ENCODE measurements at regions not wholly inside any gene's neighbourhood (a gene's known extent, or its start where the extent isn't known, plus 50 kb on each side); places are given as distances from the start of the nearest gene placed in this dataset.

DNA sequence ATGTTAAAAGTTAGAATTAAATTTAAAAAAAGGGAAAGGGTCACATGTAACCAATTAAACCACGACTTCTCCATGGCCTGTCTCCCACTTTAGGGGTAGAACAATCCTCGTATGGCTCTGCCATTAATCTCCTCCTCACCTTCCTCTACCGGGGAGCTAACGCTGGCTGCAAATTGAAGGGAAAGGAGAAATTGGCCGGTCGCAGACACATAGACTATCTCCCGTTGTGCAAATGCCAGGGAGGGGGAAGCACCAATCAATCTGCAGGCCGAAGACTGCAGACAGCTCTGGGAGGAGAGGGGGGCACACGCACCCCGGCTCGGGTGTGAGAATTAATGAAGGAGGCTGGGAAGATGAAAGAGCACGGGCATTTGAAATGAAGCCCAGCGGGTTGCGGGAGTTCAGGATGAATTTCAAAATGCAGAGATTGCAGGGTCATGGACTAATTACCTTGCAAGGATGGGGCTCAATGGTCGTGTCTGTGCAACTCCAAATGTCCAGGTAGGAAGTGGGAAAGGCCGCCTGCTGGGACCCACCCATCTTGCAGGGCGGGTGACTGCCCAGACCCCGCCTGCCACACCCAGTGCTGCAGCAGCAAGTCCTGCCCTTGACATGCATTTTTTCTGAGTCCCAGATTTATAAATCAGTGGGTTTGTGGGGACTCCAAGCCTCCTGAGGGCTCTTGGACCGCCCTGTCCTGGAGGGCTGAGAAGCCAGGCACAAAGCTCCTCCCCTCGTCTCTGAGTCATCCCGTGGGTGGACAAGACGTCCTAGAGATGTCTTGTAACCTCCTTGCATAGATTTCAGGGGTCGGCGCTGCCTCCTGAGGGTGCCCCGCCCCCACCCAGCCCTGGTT lies 534.2 kb downstream of the TBC1D22A start:
- no peak for DNase-seq

DNA sequence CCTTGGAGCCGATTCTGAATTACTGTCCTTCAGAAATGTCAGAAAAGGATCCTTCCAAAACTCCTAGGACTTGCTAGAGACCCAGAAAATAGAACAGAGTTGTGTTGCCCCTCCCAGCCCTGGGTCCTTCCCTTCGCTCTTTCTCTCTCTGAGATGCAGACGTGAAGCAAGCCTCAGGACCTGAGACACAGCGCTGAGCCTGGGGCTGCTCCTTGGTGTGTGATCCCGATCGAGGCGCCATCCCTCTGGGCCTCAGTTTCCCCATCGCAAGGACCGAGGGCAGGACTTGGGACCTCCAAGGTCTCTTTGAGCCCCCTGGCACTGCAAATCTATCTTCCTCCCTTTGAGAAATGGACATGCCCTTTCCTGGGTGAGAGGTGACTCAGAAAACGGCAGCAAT lies 533.5 kb downstream of the TBC1D22A start:
- no peak for DNase-seq

DNA sequence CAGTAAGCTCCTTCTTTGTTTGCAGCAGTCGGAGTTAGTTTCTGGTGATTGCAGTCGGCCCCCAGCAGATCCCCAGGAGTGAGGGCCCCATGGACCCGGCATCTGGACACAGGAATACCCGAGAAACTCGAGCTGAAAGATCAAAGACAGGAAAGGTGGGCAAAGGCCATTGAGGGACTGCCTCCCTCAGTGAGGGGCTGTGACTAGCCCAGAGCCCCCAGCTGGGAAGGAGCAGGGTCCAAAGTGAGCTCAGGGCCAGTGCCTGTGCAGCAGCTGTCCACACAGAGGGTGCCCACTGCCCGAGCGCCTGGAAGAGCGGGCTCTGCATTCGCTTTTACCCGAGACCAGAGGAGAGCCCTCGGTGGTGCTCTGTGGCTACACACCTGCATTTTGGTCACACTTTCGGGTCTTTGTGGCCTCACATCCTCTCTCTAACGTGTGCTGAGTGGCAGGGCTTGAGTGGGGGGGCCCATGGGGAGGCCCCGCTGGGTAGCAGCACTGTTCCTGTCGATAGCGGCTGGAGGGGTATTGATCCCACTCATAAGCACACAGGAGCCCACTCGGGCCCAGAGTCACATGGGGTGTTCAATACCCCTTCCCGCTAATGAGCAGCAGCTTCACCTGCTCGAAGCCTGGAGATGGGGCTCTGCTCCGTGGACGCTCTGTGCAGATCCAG lies 532.9 kb downstream of the TBC1D22A start:
- DNase-seq, result no peak

GRCh38 chr22:47294576-47294975 lies 532.1 kb downstream of the TBC1D22A start:
- no peak for DNase-seq

DNA sequence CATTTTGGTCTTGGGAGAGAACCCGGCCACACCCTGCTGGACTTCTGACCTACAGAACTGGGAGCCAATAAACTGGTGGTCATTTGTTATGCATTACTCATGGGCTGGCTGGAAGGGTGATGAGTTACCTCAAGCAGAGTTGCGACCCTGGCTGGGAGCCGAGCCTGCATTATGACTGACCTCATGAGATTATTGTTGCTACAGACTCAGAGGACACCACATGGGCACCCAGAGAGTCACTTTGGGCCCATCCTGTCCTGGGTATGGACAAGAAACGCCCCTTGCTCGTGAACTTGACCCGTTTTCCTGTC lies 531.7 kb downstream of the TBC1D22A start:
- no peak for DNase-seq

- no peak for DNase-seq
Measured at GRCh38 chr22:47293368-47294221, 531.1 kb downstream of the TBC1D22A start.

DNA sequence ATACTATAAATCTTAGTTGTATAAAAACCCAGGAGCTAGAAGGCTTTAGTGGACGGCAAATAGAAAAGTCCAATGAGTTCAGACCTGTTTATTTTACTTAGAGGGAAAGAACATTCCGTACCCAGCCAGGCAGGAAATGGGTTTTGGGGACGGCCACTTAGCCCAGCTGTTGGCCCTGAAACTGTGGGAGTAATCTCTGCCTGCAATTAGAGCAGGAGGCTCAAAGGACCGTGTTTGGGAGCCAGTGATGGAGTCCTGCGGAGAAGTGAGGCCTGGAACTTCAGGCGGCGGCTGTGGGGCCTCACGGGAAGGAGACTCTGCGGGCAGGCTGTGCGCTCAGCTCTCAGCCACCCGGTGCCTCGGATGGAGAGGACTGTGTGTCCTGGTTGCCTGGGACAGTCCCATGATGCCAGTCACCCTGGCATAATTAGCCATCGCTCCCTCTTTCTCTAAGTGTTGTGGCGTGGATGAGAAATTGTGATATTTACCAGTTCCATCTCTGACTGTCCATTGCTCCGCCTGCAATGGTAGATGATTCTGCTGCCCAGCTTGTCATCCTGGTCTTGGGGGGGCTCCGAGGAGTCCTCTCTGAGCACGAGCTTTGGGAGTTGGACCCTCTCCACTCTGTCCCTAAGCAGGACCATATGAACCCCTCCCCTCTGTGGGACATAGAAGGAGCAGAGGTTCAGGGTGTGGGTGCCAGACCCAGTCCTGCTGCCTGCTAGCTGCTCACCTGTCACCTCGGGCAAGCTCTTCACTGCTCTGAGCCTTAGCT lies 530.3 kb downstream of the TBC1D22A start:
- DNase-seq, result no peak

DNA sequence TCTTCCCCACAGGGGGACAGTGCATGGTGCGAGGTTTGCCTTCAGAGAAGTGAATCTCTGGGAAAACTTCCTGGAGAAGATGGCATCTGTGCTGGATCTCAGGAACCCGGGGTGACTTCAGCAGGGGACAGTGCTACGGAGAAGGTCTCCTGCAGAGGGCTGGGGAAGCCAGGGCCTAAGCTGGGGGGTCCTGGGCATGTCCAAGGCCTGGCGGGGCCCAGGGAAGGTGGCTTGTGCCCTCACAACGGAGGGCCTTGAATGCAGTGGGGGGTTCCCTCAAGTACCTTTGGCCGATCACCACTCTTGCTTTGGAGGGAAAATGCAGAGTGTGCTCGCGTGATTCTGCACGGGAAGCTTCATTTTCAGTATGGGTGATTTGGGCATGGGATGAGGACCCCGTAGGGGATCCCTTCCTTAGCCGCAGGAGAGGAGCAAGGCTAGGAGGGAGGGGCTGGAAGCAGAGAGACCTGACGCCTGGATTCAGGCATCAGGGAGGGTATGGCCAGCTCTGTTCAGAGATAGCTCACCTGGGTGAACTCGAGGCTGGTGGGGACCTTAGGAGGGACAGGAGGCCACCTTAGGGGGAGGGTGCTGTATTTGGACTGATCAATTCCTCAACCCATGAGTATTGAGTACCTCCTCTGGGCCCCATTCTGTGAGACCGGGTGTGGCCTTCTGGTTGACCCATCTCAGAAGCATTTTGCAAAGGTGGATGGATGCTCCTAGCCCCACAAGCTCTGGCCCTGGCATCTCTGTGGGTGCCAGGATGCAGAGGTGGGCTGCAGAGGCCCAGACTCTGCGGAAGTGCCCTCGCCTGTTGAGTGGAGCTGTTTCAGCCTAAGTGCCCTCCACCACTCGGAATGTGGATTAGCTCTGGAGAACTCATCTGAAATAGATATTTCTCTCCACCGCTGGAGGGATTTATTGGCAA lies 529.4 kb downstream of the TBC1D22A start:
- no peak for DNase-seq

GRCh38 chr22:47290706-47291430 lies 528.4 kb downstream of the TBC1D22A start:
- no peak for DNase-seq

DNA sequence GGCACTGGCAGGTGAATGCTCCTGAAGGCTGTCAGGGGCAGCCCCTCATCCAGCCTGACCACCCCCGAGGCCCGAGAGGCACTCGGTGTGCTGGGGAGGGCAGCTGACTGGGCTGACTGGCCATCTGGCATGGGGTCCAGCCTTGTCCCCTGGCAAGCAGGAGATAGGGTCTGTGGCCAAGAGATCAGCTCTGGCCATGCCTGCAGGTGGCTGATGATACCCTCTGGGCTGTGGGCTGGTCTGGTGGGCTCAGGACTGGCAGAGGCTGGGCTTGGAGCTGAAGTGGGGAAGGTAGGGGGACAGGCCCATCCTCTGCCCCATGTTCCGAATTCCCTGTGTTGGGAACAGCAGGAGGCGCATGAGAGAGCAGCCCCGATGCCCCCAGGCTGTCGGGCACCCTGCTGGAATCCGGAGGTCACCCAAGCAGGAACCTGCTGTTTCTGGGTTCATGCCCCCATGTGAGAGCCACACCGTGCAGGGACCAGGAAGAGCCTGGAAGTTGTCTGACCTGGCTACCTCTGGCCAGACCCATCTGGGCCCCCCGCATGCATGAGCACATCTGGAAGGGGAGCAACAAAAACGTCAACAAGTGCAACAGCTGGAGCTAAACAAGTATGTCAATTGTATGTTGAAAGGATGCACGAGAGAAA lies 527.0 kb downstream of the TBC1D22A start:
- DNase-seq, result no peak

DNA sequence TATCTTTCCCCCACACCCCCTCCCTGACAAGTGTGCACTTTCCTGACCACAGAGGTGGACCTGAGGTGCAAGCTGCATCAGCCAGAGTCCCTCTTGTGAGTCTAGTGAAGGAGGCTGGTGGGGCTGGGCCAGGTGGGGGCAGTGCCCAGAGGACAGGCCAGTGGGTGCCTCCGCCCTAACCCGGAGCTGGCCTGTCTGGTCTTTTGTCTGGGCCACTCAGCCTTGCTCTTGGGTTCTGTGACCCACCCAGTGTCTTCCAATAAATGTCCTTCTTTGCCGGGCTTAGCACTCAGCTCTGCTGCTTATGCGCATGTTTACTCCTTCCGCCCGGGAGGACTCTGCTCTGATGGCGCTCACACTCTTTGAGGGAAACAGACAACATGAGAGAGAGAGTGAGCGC lies 526.2 kb downstream of the TBC1D22A start:
- no peak for DNase-seq

DNA sequence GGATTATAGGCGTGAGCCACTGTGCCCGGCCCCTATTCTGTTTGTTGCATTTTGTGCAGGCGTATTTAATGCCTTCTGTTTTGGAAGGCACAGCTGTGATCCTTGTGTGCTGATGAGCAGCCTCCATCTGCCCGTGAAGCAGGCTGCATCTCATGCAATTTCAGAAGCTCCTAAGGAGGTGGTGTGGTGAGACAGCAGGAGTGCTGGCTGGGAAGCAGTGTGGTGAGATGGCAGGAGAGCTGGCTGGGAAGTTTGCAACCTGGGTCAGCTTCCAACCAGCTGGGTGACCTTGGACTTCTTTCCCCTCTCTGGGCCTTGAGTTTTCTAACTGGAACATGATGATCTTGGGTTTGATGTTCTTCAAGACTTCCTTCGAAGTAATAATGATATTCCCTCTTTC lies 525.1 kb downstream of the TBC1D22A start:
- DNase-seq, result no peak

DNA sequence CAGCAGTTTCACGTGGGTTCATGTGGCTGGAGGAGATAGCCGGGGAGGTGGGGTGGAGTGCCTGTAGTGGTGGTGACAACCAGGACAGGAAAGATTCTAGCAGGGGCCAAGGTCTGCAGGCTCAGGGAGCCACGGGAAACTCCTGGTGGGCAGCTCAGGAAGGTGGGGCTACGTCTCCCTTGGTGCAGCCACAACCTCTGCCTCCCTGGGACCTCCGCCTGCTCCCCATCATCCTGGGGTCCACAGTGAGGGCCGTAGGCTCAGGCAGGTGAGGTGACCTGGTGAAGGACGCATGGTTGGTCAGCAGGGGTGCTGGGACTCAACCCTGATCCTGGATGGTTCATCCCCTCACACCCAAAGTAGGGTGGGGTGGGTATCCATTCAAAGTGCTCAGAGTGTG lies 524.1 kb downstream of the TBC1D22A start:
- DNase-seq, result no peak

- DNase-seq, result no peak
Measured at GRCh38 chr22:47285981-47286380, 523.5 kb downstream of the TBC1D22A start.

DNA sequence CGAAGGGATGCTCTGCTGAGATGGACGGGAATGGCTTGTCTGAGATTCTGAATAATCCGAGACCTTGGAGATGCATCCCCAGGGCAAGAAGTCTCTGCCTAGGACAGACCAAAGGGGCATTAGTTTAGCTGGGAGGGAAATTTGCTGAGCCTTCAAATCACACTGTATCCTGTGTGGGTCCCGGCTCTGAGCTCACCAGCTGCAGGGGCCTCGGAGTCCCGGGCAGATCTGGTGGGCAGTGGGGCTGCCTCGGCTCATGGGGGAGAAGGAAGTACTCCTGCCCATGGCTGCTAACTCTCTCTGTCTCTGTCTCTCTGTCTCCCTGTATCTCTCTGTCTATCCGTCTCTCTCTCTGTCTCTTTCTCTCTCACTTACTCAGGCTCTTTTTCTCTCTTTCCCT lies 522.4 kb downstream of the TBC1D22A start:
- no peak for DNase-seq

DNA sequence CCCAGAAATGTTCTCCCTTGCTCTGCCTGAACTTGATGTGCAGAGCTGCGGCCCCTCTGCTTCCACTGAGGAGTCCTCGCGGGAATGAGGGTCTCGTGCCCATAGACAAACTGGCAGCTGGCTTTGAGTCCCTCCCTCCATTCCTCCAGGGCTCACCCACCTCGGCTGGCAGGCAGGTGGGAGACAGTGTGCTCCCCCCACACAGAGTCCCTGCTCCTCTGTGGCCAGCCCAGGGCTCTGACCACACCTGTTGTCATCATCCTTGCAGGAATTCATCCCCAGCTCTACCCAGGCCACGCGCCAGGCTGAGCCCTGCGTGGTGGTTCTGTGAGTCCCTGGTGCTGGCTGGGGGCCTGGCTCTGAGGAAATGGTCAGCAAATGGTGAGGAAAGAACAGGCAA lies 521.9 kb downstream of the TBC1D22A start:
- DNase-seq, result no peak

DNA sequence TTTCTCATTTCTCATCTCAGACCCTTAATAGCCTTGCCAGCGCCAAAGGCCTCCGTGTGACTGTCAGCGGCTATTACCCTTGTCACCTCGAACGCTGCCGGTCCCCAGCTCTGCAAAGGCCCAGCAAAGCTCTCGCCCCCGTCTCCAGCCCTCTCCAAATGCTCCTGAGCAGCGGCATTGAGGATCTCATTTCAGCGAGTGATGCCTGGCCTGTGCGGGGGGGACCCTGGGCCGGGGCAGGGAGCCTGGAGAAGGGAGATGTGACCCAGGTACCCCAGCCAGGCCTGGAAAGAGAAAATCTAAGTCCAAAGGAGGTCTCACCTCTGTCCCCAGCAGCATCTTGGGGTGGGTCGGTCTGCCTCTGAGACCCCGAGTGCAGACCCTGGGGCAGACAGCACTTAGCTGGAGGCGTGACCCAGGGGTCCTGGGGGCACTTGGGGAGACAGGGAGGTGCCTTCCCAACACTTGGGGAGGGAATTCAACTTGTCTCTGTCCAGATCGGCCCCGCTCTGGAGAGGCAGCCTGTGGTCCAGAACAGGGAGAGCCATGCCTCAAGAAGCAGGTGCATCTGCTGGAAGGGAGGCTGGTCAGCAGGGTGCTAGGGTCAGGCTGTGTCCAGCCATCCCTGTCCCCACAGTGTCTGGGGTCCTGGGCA lies 521.3 kb downstream of the TBC1D22A start:
- DNase-seq, result no peak

DNA sequence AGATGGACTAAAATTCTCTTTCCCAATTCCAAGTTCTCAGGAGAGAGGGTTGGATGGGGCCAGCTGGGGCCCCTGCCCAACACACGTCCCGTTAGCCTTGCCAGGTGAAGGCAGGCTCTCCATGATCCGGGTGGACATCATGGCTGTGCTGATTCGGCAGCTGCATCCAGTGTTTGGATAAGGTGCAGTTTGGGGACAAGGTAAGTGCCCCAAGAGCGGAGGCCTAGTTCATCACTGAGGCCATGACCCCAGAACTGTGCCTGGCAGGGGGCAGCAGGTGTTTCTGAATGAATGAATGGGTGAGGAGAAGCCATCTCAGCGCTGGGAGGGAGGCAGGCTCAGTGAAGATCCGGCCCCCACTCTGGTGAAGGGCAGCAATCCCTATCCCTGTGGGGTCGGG lies 520.4 kb downstream of the TBC1D22A start:
- DNase-seq, result no peak

DNA sequence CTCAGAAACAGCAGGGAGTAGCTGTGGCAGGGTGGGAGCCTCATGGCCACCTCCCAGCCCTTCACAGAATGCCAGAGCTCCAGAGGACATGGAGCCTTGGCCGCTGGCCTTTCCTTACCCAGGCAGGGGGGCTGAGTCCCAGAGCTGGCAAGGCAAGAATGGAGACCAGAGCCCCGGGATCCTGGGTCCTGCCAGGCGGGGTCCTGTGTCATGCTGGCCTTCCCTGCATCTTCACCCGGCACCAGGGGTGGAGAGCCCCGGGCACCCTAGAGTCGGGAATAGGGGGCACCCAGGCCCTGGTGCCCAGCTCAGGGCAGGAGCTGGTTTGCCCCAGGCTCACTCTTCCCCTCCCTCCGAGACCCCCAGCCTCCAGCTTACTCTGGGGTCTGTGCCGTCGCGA lies 519.9 kb downstream of the TBC1D22A start:
- no peak for DNase-seq
